Embryonic facial prominence (tissue), 1 donor: ENCODE measurements at regions not wholly inside any gene's neighbourhood (a gene's known extent, or its start where the extent isn't known, plus 50 kb on each side); places are given as distances from the start of the nearest gene placed in this dataset.

Experiments
- DNase-seq: peaks from one replicate; pipeline ENCODE4 v3.0.0-alpha.2; 2016; ENCODE audit errors: extremely low spot score

DNA sequence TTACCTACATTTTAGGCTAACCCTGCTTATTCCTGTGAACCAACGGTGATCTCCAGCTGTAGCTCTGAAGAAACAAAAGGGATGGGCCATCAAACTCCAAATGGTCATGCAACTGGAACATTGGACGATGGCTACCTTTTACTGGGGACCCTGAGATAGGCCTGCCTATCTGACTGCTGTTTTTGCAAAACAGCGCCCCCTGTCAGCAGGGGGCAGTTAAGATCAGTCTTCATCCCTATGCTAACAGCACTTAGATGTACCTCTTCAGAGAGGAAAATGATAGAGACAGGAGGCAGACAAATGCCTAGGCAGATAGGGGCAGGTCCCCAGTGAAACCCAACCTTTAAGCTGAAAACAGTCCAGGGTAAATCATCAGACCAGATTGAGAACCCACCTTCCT is 1085.4 kb upstream of the SORCS1 start:
- no peak for DNase-seq

DNA sequence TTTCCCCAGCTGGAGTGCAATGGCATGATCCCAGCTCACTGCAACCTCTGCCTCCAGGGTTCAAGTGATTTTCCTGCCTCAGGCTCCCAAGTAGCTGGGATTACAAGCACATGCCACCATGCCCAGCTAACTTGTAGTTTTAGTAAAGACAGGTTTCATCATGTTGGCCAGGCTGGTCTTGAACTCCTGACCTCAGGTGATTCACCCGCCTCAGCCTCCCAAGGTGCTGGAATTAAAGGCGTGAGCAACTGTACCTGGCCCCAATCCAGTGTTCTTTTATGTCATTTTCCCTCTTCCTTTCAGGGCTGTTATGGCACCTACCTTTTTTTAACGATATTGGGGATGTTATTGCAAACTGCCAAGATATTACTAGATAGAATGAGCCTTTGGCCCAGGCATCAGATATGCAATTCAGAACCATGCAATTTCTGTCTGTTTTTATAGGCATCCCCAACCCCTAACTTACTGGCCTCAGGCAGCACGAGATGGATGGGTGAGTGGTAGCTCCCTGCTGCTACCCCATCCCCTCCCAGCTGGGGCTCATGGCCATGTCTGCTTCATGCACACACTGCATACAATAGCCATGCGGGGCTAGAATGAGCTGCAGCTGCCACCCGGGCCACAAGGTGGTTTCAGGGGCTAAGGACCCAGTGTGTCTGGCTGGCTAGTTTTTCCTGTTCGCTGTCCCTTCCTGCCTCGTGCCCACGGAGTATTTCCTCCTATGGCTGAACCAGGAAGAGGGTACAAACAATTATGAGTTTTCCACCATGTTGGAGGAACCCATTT is 1080.1 kb upstream of the SORCS1 start:
- no peak for DNase-seq

DNA sequence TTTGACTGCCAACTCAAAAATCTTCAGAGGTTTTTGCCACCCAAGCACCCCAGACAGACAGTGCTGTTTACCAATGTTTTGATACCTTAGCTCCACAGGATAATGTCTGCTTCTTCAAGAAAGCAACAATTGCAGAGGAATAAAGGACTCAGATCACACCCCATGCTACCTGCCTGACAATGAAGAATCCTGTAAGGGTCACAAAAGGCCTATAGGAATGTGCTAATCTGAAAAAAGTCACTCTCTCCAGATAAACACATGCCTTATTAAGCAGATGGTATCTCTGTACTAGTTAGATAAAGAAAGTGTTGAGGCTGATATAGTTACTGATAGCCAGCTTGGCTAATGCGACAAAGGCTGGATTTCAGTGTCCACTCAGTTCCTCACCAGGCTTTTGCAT is 1076.7 kb upstream of the SORCS1 start:
- DNase-seq, result no peak

DNA sequence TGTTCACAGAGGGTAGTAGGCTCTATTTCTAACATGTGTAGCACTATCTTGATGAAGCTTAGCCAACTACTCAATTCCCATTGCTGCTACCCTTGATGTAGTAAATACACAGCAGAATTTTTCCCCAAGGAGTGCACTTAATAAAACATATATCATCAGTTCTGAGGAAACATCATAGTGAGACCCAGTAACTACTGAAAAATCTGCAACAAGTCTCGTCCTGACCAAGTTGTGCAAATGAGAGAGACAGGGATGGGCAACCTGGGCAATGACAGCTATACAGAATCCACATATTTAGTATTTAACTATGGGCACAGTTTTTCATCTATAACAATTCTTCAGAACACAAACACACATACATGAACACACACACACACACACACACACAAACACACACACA is 1073.8 kb upstream of the SORCS1 start:
- no peak for DNase-seq

DNA sequence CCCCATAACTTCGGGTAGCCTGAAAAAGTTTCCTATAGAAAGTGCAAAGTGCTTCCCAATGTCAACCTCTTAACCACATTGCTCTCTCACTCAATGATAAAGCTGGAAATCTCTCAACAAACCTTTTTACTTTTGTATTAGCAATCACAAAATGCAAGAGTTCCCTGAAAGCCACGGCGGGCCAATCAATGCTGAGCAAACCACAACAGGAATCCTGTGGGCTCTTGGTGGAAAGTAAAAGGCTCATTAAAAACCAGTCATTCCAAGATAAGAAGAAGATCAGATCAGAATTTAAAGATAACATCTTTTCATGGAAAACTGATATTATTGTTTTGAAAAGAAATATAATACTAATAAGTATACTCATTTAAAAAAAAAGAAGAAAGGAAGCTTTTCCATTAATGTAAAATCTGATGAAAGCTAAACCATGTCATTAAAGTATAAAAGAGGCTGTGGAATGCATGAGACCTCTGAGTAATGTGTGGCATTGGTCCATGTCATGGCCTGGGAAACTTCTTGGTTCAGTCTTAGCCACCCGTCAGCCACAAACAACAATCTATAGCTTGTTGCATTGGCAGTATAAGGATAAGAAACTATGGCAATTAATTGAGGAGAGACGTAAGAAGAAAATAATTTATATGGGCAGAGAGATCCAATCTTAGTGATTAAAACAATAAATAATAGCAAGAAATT is 1066.1 kb upstream of the SORCS1 start:
- no peak for DNase-seq

DNA sequence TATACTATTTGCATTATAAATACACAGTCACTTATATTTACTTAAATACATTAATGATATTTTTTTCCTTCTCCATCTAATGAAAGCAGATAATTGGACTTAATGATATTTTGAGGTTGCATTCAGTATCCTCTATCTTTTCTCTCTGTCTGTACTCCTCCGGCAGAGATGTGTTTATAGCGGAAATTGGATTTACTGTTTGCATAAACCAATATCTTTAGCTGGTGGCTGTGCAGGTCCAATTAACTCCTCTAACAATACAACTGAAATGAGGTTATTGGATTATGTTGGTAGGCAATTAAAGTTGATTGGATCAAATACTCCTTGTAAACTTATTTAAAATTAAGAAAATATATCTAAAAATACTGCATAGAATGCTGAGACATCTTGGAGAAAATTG is 1044.2 kb upstream of the SORCS1 start:
- no peak for DNase-seq

DNA sequence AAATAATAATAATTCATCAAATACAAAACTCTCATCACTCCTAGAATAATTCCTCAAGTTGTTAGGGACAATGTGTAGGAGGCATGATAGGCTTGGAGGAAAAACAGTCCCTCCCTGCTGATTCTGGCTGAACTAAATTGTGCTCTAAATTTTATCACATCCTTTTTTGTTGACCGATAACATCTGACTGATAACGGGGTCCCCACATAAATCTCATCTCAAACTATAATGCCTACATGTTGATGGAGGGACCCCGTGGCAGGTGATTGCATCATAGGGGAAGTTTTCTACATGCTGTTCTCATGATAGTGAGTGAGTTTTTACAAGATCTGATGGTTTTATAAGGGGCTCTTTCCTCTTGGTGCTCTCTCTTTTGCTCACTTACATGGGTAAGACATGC is 1043.5 kb upstream of the SORCS1 start:
- no peak for DNase-seq

DNA sequence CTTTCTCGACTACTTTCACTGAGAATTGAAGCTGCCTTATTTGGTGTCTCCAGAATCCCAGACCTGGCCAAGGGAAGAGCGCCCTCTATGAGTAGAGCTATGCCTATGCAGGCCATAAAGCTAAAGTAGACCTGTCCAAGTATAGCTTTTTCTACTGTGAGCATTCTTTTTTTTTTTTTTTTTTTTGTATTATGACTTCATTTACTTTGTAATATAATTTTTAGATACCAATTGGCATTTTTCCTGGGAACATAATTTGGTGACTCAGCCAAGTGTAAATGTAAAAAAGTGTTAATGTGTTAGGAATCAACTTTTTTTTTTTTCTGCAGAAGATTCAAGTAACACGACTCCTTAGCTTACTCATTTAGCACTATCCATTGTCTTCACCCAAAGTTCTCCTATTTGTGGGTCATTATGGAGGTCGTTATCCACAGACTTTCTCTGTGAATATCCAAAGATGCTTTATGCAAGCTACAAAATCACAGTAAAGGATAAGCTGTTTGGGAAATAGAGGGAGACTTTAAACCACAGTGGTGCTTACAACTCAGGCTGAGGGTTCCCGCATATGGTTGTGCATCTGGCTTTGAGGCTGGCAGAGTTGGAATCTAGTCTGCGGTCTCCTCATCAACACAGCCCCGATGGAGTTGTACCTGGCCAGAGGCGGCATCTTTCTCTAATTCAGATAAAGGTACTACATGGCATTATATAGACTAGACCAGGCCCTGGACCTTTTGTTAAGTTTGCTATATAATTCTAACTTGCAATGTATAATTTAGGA is 1040.2 kb upstream of the SORCS1 start:
- DNase-seq, result peak; percentile 9

DNA sequence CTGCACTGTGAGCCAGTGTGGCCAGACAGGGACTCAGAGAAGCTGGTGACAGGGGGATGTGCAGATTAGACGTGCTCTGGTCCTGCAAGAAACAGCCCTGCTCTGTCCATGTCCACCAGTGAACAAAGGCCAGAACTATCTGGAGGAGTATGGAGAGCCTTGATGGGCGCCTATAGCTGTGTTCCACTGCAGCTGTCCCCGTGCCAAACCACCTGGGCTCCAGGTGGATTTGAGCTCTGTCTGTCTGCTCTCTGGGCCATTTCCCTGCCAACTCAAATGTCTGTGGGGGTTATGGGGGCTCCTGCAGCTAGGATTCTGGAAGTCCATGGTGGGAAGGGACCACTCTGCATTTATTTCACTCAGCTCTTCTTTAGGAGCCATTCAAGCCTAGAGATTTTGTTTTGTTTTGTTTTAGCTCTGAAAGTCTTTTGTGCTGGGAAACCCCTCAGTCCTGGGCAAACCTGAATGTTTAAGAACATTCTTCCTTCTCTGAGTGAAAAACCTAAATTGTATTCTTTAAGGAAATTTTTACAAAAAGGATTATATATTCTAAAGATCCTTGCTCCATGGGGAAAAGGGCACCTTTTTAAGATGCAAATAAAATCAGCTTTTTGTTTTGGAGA is 1039.5 kb upstream of the SORCS1 start:
- DNase-seq, result no peak

DNA sequence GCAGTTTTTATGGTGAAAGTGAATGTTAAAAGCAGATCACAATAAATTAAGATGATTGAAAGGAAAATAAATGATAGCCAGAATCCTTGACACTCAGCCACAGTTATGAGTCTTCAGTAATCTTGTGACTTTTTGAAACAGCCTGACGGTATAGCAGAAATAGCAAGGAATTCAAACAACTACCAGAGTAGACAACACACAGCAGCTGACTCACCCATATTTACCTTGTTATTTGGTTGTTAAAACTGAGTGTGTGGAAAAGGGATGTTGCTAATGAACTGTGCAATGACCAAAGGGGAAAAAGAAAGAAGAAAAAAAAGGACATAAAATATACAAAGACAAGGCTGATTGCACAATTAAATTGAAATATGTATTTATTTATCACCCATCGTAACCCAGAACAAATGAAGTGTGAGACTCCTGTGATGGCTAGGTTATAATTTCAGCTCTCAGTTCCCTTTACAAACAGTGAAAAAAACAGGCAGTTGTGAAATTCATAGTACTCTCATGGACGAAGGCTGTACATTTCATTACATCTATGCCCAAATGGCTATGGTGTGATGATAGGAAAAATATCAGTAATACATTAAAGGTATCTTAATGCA is 1023.0 kb upstream of the SORCS1 start:
- DNase-seq, result no peak

DNA sequence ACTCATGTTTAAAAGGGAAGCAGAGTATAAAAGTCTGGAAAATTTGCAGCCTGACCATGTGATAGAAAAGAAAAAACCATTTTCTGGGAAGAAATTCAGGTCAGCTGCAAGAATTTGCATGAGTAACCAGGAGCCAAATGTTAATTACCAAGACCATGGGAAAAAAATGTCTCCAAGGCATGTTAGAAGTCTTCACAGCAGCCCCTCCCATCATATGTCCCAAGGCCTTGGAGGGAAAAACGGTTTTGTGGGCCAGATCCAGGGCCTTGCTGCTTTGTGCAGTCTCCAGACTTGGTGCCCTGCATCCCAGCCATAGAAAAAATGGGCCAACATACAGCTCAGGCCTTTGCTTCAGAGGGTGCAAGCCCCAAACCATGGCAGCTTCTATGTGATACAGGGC is 1019.6 kb upstream of the SORCS1 start:
- no peak for DNase-seq

DNA sequence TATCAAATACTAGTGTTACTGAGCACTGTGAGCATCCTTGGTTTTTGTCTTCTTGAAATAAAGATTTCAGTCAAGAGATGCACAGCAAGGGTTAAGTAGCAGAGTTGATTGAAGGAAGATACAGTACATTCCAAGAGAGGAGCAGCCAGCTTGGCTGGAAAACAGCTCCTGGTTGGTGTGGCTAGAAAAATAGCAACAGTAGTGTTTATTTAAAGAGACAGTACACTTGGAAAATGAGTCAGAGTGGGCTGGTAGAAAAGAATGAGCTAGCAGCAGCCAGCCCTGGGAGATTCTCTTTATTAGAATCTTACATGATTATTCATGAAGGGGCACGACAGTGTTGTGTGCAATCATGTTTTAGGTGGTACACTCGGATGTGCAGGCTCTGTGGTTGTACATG is 1016.4 kb upstream of the SORCS1 start:
- no peak for DNase-seq

DNA sequence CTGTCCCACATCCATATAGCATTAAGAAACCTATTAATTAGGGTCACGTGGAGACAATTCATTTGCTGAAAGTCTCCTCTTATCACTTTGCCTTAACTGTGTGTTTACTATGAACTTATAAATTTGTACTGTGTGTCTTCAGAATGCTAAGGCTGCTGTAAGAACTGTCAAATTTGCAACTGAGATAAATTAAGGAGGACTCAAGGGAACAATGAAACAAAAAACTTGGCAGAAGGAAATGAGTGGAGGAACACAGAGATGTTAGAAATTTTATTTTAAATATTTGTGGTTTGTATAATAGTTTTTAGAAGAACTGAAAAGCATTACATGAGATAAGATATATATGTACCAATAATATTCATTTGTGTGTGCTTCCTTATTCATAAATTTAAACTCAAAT is 1005.3 kb upstream of the SORCS1 start:
- DNase-seq, result no peak

DNA sequence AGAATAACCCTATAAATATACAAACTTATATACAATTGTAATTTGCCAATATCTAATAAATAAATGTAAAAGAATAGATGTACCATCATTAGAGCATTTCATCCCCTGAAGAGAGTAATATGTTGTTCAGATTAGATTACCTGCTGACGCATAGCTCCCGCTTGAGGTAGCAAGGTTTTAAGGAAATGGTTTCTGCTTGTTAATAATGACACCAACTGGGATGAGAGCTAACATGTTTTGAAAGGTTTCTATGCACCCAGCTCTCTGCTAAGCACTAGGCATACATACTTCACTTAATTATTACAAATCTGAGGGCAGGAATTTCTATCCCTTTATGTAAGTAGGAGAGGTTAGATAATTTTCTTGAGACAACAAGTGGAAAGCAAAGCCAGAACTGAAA is 1003.3 kb upstream of the SORCS1 start:
- DNase-seq, result no peak

DNA sequence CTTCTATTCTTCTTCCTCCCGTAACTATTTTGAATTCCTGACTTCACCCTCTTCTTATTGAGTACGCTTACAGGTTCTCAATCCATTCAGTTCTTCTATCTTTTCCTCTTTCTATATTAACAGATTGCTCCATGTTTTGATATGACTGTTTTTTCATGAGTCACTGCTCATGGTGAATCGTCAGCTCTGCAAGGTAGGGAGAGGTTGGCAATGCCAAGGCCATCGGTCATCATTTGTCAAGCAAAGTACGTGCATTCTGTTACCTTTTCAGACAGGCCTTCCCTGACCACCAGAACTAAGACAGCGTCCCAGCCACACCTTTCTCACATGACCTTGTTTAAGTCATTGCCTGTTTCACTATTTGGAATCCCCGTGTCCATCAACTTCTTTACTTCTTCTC is 1001.9 kb upstream of the SORCS1 start:
- DNase-seq, result no peak

DNA sequence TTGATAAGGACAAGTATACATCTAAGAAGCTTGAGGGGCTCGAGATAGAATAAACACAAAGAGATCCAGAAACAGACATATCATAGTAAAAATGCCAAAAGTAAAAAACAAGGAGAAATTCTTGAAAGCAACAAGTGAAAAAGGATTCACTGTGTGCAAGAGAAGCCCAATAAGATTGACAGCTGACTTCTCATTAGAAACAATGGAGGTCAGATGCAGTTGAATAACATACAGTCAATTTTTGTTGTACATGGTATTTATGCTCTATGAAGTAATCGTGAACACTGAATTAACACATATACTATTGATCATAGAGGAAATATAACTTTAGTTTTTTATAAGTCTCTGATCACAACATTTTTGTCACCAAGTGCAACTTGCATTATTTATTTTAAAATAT is 982.8 kb upstream of the SORCS1 start:
- DNase-seq, result no peak

DNA sequence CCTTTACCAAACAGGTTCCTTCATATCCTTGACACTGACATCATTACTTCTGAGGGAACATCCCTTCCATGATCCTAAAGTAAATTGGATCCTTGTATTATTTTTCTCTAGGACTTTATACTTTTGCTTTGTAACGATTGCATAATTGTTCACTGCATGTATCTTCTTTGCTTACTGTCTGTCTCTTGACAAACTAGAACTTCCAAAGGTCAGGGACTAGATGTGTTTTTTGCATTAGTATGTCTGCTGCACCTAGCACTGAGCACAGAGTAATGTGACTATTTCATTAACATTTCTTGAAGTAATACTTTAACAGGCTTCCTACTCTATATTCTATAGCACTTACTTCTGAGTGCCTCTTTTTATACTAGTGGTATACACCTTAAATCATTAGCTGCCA is 976.6 kb upstream of the SORCS1 start:
- no peak for DNase-seq

DNA sequence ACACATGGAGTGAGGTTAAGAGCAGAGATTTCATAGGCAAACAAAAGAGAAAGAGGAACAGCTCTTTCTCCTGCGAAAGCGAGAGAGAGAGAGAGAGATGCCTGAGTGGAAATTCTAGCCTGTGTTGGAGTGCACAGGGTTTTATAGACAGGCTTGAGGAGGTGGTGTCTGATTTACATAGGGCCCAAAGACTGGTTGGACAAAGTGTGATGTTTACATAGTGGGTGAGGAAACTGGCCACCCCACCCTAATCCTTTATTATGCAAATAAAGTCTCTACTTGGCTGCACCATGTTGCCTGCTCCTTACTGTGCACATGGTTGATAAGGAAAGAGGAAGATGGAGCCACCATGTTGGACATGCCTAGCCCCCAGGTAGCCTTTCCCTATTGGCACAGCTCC is 967.8 kb upstream of the SORCS1 start:
- no peak for DNase-seq

DNA sequence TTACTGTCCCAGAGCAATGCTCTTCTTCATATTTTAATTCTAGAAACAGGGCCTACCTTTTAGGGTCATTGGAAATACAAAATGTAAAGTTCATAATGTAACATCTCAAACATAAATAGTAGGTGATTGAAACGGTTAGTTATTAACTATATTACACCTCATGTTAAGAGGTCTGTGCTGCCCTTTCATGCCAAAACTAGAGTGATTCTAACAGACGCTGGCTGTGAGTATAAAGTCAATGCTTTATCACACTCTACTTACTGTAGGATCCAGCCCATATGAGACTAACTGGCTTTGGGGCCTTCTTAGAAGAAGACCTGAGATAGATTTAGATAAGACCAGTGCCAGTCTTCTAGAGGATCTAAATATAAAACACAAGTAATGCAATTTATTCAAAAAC is 966.1 kb upstream of the SORCS1 start:
- DNase-seq, result no peak

DNA sequence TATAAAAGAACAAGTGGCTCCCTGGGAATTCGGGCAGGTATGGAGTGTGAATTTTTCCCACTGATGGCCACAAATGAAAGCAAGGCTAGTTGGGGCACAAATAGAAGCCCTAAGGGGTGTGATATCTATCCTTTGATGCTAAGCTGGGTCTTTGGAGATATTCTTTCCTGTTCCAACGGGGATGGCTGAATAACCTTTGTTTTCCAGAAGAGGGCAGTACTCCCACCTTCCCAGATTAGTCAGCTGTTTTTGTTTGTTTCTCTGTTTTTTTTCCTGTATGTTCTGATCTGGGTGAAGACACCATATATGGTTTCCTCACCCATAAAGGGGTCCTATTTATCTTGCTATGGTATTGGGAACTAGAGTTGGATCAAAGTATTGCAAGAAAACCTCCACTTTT is 947.7 kb upstream of the SORCS1 start:
- DNase-seq, result no peak

DNA sequence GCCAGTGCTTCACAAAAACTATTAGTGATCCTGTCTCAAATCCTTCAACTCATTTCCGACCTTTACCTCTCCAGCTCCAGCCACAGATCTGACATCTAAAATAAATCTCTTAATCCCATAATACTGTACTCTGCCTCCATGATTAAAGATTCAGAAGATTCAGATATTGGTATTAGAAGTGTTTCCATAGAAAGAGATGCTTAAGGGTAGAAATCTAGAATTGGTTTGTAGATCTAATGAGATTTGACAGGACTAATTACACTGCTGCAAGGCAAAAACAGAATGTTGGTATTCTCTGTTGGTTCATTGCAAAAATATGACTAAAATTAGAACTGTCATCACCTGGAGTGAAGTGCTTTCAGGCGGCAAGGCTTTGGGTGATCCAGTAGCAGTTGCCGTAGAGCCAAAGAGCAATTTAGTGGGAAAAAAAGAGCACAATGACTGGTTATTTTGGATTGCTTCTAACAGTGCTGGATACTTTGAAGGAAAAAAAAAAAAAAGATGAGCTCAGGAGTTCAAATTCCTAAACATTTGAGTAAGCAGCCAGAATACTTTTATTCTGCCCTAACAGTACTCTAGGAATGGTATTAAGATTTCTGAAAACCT is 940.1 kb upstream of the SORCS1 start:
- DNase-seq, result no peak

DNA sequence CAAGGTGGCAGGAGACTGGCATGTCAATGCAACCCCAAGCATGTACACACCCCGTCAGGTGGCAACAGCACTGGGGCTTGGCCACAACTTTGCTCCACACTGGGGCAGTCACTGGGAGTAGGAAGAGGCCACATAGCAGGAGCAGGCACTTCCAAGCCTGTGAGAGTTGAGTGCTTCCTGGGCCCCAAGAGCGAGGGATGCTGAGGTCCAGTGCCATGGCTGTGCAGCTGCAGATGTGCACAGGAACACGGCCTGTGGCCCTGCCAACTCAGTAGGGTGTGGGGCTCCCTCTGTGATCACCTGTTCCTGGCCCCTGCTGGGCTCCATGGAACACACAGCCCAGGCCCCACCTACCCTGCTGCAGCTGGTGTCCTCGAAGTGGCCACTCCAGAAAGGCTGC is 932.8 kb upstream of the SORCS1 start:
- DNase-seq, result no peak
